Fibroblast of lung (primary cell): ENCODE measurements at regions not wholly inside any gene's neighbourhood (a gene's known extent, or its start where the extent isn't known, plus 50 kb on each side); places are given as distances from the start of the nearest gene placed in this dataset.

Experiments
- CTCF ChIP-seq, 2 donors: IDR thresholded peaks in 1 of 2; conservative IDR thresholded peaks in 1 of 2; 1 replicate in 1 of 2; 2 replicates in 1 of 2; pipeline ENCODE4 v1.5.1; 2011 to 2012; ENCODE audit warnings: low read length in 2 of 2, control low read depth in 1 of 2, inconsistent platforms in 1 of 2, low read depth in 1 of 2, mild to moderate bottlenecking in 1 of 2
- EZH2 ChIP-seq: IDR thresholded peaks from 2 replicates; pipeline ENCODE4 v1.5.1; 2012; ENCODE audit warnings: low read length, control low read depth, mild to moderate bottlenecking; ENCODE audit errors: missing control alignments

- peak; percentile 57 to 58 for TF ChIP-seq CTCF (conservative IDR thresholded peaks at IDR 0.05 in 1 of 2, IDR thresholded peaks at IDR 0.05 in 1 of 2; ENCODE audit: low read depth in 1 of 2, low read length in 2 of 2)
- TF ChIP-seq EZH2: no peak
These were observed 60.0 kb upstream of the LRCH1 start for GRCh38 chr13:46492946-46493345.
